ENCODE measurements at regions not wholly inside any gene's neighbourhood (a gene's known extent, or its start where the extent isn't known, plus 50 kb on each side); places are given as distances from the start of the nearest gene placed in this dataset.

DNA sequence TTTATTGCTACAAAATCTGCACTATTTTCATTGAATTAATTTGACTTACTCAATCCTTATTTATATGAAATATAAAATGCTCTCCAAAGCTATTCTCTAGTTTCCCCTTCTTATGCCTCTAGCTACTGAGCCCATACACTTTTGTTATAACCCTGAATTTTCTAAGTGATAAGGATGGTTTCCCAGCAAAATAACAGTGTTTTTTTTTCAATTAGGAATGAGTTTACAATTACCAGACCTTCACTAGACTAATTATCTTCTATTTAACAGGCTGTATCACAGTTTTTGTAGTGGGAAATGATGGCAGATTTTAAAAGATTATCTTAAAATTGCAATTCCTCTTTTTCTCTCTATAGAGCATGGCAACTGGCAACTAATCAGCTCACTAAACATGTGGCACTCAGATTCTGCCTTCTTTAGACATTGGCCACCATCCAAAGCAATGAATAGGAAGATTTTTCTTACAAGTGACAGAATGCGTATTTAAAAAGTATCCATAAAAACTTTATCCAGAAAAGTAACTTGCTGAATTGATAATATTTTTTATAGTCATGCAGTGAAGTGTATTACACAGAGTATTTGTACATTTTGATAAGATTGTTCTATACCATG lies 585.7 kb upstream of the ZNF608 start:
- ChIA-PET POLR2A (no interaction called here), CTCF (no interaction called here)
- Histone ChIP-seq H3K9me1 (replicated peaks; ENCODE audit: control insufficient read depth, extremely low read depth, insufficient read depth, low read length) (no peaks in the 10 kb centered on the region), H3K79me2 (ENCODE audit: control insufficient read depth, insufficient read depth, low read length) (no peaks in the 10 kb centered on the region), H3K4me3 (replicated peaks in 1 of 3; ENCODE audit: insufficient read depth in 1 of 3, low read depth in 1 of 3, low read length in 3 of 3) (no peak overlapping the region), H3K4me2 (ENCODE audit: insufficient read depth, low read length) (no peak overlapping the region), H3K9ac (replicated peaks; ENCODE audit: extremely low read depth, insufficient read depth, low read length) (no peak overlapping the region), H3K27ac (ENCODE audit: insufficient read depth, low read depth, low read length) (no peak overlapping the region), H4K20me1 (replicated peaks; ENCODE audit: control insufficient read depth, extremely low read depth, insufficient read depth, low read length) (no peaks in the 10 kb centered on the region), H3K27me3 (ENCODE audit: control insufficient read depth in 2 of 2, insufficient read depth in 2 of 2, low read length in 2 of 2) (no peaks in the 10 kb centered on the region), H3K36me3 (ENCODE audit: control insufficient read depth in 2 of 2, extremely low read depth in 1 of 2, insufficient read depth in 2 of 2, low read length in 2 of 2) (no peaks in the 10 kb centered on the region), H3K9me3 (replicated peaks; ENCODE audit: control insufficient read depth, insufficient read depth, low read length) (no peaks in the 10 kb centered on the region), H3K4me1 (ENCODE audit: control insufficient read depth, extremely low read depth, insufficient read depth, low read length) (no peaks in the 10 kb centered on the region), H2AFZ (ENCODE audit: low read depth, low read length) (no peak overlapping the region)
- intact Hi-C loops (cut with micrococcal nuclease) (no loop called here), dilution Hi-C loops (cut with MboI; ENCODE audit: extremely low pct_ligation_motif_present, low sequenced_read_pairs) (no loop called here)
- DNase-seq (ENCODE audit: low read depth, low spot score) (no peak), FAIRE-seq (no peak)
- TF ChIP-seq, protein P1, sequence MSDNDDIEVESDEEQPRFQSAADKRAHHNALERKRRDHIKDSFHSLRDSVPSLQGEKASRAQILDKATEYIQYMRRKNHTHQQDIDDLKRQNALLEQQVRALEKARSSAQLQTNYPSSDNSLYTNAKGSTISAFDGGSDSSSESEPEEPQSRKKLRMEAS (IDR thresholded peaks at IDR 0.05; ENCODE audit: insufficient read depth, insufficient read length): no peak
- TF ChIP-seq GATA2 (IDR thresholded peaks at IDR 0.05; ENCODE audit: insufficient read depth, insufficient read length, low read depth, low read length) (no peak), MYC (IDR thresholded peaks at IDR 0.05; ENCODE audit: low read depth, low read length) (no peak), FOS (IDR thresholded peaks at IDR 0.05; ENCODE audit: borderline replicate concordance, insufficient read depth, low read length) (no peak), POLR2AphosphoS5 (IDR thresholded peaks at IDR 0.05; ENCODE audit: insufficient read depth, low read depth, low read length) (no peak), POLR2A (IDR thresholded peaks at IDR 0.05; ENCODE audit: low read depth, low read length) (no peak), EZH2 (IDR thresholded peaks at IDR 0.05; ENCODE audit: borderline replicate concordance, low read depth, low read length, severe bottlenecking) (no peak)
- no TSS peak for BruUV-seq (replicated peaks)

DNA sequence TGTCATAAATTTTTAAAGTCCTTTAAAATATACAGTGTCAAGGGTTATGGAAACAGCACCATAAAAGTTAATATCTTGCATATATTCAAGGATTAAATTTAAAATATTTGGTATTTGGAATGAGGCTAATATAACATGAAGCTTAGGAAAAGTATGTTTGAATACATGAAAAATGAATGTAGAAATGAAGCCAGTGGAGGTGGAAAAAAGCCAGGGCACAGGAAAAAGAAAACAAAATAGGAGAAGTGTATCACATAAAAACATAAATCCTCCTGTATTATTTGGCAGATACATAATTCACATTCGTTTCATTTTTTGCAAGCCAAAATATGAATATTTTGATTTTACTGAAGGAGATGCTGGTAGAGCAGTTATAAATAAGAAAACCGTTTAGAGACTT lies 587.0 kb upstream of the ZNF608 start:
- Histone ChIP-seq H3K9me1 (replicated peaks; ENCODE audit: control insufficient read depth, extremely low read depth, insufficient read depth, low read length) (no peaks in the 10 kb centered on the region), H3K9ac (replicated peaks; ENCODE audit: extremely low read depth, insufficient read depth, low read length) (no peak overlapping the region), H3K36me3 (ENCODE audit: control insufficient read depth in 2 of 2, extremely low read depth in 1 of 2, insufficient read depth in 2 of 2, low read length in 2 of 2) (no peaks in the 10 kb centered on the region), H3K79me2 (ENCODE audit: control insufficient read depth, insufficient read depth, low read length) (no peaks in the 10 kb centered on the region), H4K20me1 (replicated peaks; ENCODE audit: control insufficient read depth, extremely low read depth, insufficient read depth, low read length) (no peaks in the 10 kb centered on the region), H3K4me1 (ENCODE audit: control insufficient read depth, extremely low read depth, insufficient read depth, low read length) (no peaks in the 10 kb centered on the region), H3K27me3 (ENCODE audit: control insufficient read depth in 2 of 2, insufficient read depth in 2 of 2, low read length in 2 of 2) (no peaks in the 10 kb centered on the region), H3K9me3 (replicated peaks; ENCODE audit: control insufficient read depth, insufficient read depth, low read length) (no peaks in the 10 kb centered on the region), H3K4me2 (ENCODE audit: insufficient read depth, low read length) (no peak overlapping the region), H3K27ac (ENCODE audit: insufficient read depth, low read depth, low read length) (no peak overlapping the region), H2AFZ (ENCODE audit: low read depth, low read length) (no peak overlapping the region), H3K4me3 (replicated peaks in 1 of 3; ENCODE audit: insufficient read depth in 1 of 3, low read depth in 1 of 3, low read length in 3 of 3) (no peak overlapping the region)
- no TSS peak for BruUV-seq (replicated peaks)
- ChIA-PET POLR2A (no interaction called here), CTCF (no interaction called here)
- dilution Hi-C loops (cut with MboI; ENCODE audit: extremely low pct_ligation_motif_present, low sequenced_read_pairs) (no loop called here), intact Hi-C loops (cut with micrococcal nuclease) (no loop called here)
- TF ChIP-seq FOS (IDR thresholded peaks at IDR 0.05; ENCODE audit: borderline replicate concordance, insufficient read depth, low read length): no peak
- TF ChIP-seq POLR2AphosphoS5 (IDR thresholded peaks at IDR 0.05; ENCODE audit: insufficient read depth, low read depth, low read length): no peak
- TF ChIP-seq MYC (IDR thresholded peaks at IDR 0.05; ENCODE audit: low read depth, low read length): no peak
- TF ChIP-seq JUN (IDR thresholded peaks at IDR 0.05; ENCODE audit: borderline replicate concordance, insufficient read depth, insufficient read length, low read depth): no peak
- DNase-seq (ENCODE audit: low read depth, low spot score): no peak
- FAIRE-seq: no peak

Data from endothelial cell of umbilical vein (primary cell).